HUES48 (cell line): ENCODE measurements at regions not wholly inside any gene's neighbourhood (a gene's known extent, or its start where the extent isn't known, plus 50 kb on each side); places are given as distances from the start of the nearest gene placed in this dataset.

Source experiments
- H3K27ac ChIP-seq: one replicate; pipeline ENCODE4 v1.7.0; 2013; ENCODE audit warnings: low read depth, low read length, inconsistent platforms
- H3K27me3 ChIP-seq: 2 replicates; pipeline ENCODE4 v1.6.1; 2013; ENCODE audit warnings: mild to moderate bottlenecking, low read length; ENCODE audit not compliant: control insufficient read depth, insufficient read depth
- H3K36me3 ChIP-seq: 2 replicates; pipeline ENCODE4 v1.6.1; 2013; ENCODE audit warnings: low read length; ENCODE audit not compliant: control insufficient read depth, insufficient read depth
- H3K4me1 ChIP-seq: 2 replicates; pipeline ENCODE4 v1.6.1; 2013; ENCODE audit warnings: mild to moderate bottlenecking, low read length; ENCODE audit not compliant: control insufficient read depth, insufficient read depth
- H3K4me3 ChIP-seq: 2 replicates; pipeline ENCODE4 v1.5.1; 2013; ENCODE audit warnings: mild to moderate bottlenecking, low read depth, low read length
- H3K9ac ChIP-seq: 2 replicates; pipeline ENCODE4 v1.6.1; 2013; ENCODE audit warnings: mild to moderate bottlenecking, low read depth, low read length, moderate library complexity
- H3K9me3 ChIP-seq: 2 replicates; pipeline ENCODE4 v1.6.1; 2013; ENCODE audit warnings: low read length; ENCODE audit not compliant: control insufficient read depth, insufficient read depth

- Histone ChIP-seq H3K36me3 (no peaks in the 10 kb centered on the region), H3K27ac (no peak overlapping the region), H3K27me3 (no peaks in the 10 kb centered on the region), H3K4me3 (no peak overlapping the region), H3K4me1 (peaks cover 14% of the 10 kb centered on the region; the same call in 1 of the 2 replicates), H3K9ac (no peak overlapping the region), H3K9me3 (no peaks in the 10 kb centered on the region)
Measured at GRCh38 chr4:34193451-34194154, 2050.7 kb downstream of the ARAP2 start.

GRCh38 chr4:34194585-34194984, 2049.7 kb downstream of the ARAP2 start:
- no peak overlapping the region for H3K27ac ChIP-seq
- no peaks in the 10 kb centered on the region for H3K9me3 ChIP-seq
- H3K4me1 ChIP-seq: peaks cover 14% of the 10 kb centered on the region; the same call in 1 of the 2 replicates
- no peaks in the 10 kb centered on the region for H3K27me3 ChIP-seq
- no peak overlapping the region for H3K9ac ChIP-seq
- H3K36me3 ChIP-seq: no peaks in the 10 kb centered on the region
- H3K4me3 ChIP-seq: no peak overlapping the region

DNA sequence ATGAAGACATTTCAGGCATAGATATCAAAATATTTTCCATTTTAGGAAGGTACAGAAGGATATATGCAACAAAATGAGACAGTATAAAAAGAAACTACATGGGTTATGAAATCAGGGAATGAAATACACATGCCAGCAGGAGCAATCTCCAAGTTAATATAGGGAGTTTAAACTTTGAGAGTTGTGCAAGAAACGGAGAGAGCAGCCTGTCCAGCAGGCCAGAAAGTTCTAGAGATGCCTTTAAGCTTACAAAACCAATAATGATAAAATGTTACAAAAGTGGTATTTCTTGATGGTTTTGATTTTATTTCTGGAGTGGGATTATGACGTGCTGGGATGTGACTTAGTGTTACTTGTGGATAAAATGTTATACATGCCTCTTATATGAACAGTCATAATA, 2047.9 kb downstream of the ARAP2 start:
- Histone ChIP-seq H3K27ac (no peak overlapping the region), H3K4me3 (no peak overlapping the region), H3K36me3 (no peaks in the 10 kb centered on the region)

GRCh38 chr4:34198966-34199365, 2045.3 kb downstream of the ARAP2 start:
- H3K9ac ChIP-seq: no peak overlapping the region
- no peak overlapping the region for H3K4me3 ChIP-seq
- no peaks in the 10 kb centered on the region for H3K36me3 ChIP-seq
- no peak overlapping the region for H3K27ac ChIP-seq
- no peaks in the 10 kb centered on the region for H3K27me3 ChIP-seq
- no peaks in the 10 kb centered on the region for H3K9me3 ChIP-seq
- peaks cover 12% of the 10 kb centered on the region; the same call in 1 of the 2 replicates for H3K4me1 ChIP-seq

More for the DNA sequence above, 2047.9 kb downstream of the ARAP2 start:
- no peaks in the 10 kb centered on the region for H3K9me3 ChIP-seq
- no peak overlapping the region for H3K9ac ChIP-seq
- H3K27me3 ChIP-seq: no peaks in the 10 kb centered on the region
- H3K4me1 ChIP-seq: peaks cover 14% of the 10 kb centered on the region; the same call in 1 of the 2 replicates

GRCh38 chr4:34200535-34200934, 2043.8 kb downstream of the ARAP2 start:
- Histone ChIP-seq H3K27me3 (no peaks in the 10 kb centered on the region), H3K9me3 (no peaks in the 10 kb centered on the region), H3K4me1 (peaks cover 11% of the 10 kb centered on the region; the same call in 1 of the 2 replicates), H3K4me3 (no peak overlapping the region), H3K36me3 (no peaks in the 10 kb centered on the region), H3K27ac (no peak overlapping the region), H3K9ac (no peak overlapping the region)

GRCh38 chr4:34202154-34202553, 2042.2 kb downstream of the ARAP2 start:
- Histone ChIP-seq H3K27me3 (no peaks in the 10 kb centered on the region), H3K4me3 (no peak overlapping the region), H3K4me1 (peaks cover 11% of the 10 kb centered on the region; the same call in 1 of the 2 replicates), H3K9me3 (peaks cover 12% of the 10 kb centered on the region), H3K27ac (no peak overlapping the region), H3K36me3 (no peaks in the 10 kb centered on the region), H3K9ac (no peak overlapping the region)

GRCh38 chr4:34220601-34221000, 2023.7 kb downstream of the ARAP2 start:
- no peaks in the 10 kb centered on the region for H3K4me1 ChIP-seq
- H3K4me3 ChIP-seq: no peak overlapping the region
- no peak overlapping the region for H3K27ac ChIP-seq
- no peaks in the 10 kb centered on the region; the same call in 1 of the 2 replicates for H3K9me3 ChIP-seq
- no peaks in the 10 kb centered on the region for H3K36me3 ChIP-seq
- no peaks in the 10 kb centered on the region for H3K27me3 ChIP-seq
- no peak overlapping the region for H3K9ac ChIP-seq

DNA sequence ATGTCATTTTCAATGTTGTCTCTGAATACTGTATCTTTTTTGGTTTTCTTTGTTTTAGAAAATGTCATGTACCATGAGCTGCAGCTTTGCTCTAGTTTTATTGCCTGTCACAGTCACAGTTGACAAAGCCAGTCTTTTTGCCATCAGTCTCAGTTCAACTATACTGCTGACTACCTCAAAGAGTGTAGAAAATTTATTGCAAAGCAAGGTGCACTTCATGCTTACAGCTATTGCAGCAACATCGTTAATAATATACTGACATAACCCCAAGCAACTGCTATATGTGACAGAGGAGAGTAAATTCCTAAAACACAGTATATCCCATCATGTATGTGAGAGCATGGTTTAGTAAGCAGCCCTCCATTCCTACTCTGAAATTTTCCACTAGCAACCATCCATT, 2022.3 kb downstream of the ARAP2 start:
- Histone ChIP-seq H3K4me3 (no peak overlapping the region), H3K36me3 (no peaks in the 10 kb centered on the region), H3K27ac (no peak overlapping the region), H3K27me3 (no peaks in the 10 kb centered on the region), H3K9me3 (no peaks in the 10 kb centered on the region; the same call in 1 of the 2 replicates), H3K4me1 (no peaks in the 10 kb centered on the region), H3K9ac (no peak overlapping the region)

GRCh38 chr4:34236118-34236517, 2008.2 kb downstream of the ARAP2 start:
- Histone ChIP-seq H3K27me3 (no peaks in the 10 kb centered on the region), H3K4me1 (no peaks in the 10 kb centered on the region), H3K27ac (no peak overlapping the region), H3K4me3 (no peak overlapping the region), H3K9me3 (no peaks in the 10 kb centered on the region), H3K9ac (no peak overlapping the region), H3K36me3 (no peaks in the 10 kb centered on the region)

- H3K36me3 ChIP-seq: no peaks in the 10 kb centered on the region
- no peak overlapping the region for H3K4me3 ChIP-seq
- no peaks in the 10 kb centered on the region for H3K27me3 ChIP-seq
- H3K27ac ChIP-seq: no peak overlapping the region
- H3K9ac ChIP-seq: no peak overlapping the region
- no peaks in the 10 kb centered on the region for H3K9me3 ChIP-seq
- no peaks in the 10 kb centered on the region for H3K4me1 ChIP-seq
Measured at GRCh38 chr4:34245276-34245675, 1999.0 kb downstream of the ARAP2 start.

DNA sequence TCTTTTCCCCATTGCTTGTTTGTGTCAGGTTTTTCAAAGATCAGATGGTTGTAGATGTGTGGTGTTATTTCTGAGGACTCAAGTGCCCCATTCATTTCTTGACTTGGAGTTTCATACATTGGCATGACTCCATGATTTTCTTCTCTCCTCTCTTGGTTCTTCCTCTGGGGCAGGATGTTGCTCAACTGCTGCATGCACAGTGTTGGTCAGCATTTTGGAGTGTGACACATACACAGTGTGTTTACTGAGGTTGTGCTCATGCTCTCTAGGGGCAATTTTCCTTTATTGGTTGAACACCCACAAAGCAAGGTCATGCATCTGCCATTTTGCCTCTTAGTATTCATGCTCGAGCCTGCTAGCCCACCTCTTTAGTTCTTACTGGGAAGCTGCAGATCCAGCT, 1993.8 kb downstream of the ARAP2 start:
- no peaks in the 10 kb centered on the region for H3K9me3 ChIP-seq
- H3K9ac ChIP-seq: no peak overlapping the region
- no peak overlapping the region for H3K27ac ChIP-seq
- no peaks in the 10 kb centered on the region for H3K4me1 ChIP-seq
- H3K27me3 ChIP-seq: no peaks in the 10 kb centered on the region
- no peaks in the 10 kb centered on the region for H3K36me3 ChIP-seq
- H3K4me3 ChIP-seq: no peak overlapping the region
